ENCODE measurements at regions not wholly inside any gene's neighbourhood (a gene's known extent, or its start where the extent isn't known, plus 50 kb on each side); places are given as distances from the start of the nearest gene placed in this dataset.

- DNase-seq (ENCODE audit: extremely low read depth in 1 of 2, low read depth in 1 of 2) = peak in 1 of 2 donors; percentile 3
These were observed 545.2 kb downstream of the C4orf33 start for GRCh38 chr4:129641179-129641578.

GRCh38 chr4:129645461-129645860 lies 549.5 kb downstream of the C4orf33 start:
- DNase-seq (ENCODE audit: extremely low read depth in 1 of 2, low read depth in 1 of 2) = no peak

DNA sequence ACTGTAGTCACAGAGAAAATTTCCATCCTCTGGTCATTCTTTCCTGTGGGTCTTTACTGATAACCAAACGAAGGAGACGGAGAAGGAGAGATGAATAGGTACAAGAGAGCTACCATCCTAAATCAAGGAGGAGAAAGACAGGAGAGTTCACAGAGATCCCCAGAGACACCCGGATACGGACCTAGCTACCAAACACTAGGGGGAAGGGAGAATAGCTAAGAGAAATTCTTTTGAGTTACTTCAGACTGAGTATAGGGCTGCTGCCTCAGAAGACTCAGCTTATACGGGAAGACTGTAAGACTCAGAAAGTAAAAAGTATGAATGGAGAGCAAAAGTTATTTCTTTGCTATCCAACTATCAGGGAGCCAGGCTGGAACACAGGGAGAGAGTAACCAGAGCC lies 572.1 kb downstream of the C4orf33 start:
- no peak for DNase-seq (ENCODE audit: extremely low read depth in 1 of 2, low read depth in 1 of 2)

DNA sequence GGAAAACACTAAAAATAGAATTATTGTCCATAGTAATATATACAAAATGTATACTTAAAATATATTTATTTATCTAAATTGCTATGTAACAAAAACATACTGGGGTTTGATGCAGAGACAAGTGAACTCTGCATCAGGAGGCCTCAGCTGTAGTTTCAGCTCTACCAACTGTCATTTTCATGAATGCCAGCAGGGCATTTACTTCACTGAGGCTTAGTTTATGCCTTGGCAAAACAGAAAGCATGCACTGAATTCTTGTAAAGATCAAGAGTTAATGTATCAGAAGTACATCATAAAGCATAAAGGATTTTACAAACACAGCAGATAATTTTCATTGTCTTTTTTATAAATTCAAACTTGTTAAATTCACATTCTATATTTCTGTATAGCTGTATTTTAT lies 577.0 kb downstream of the C4orf33 start:
- DNase-seq (ENCODE audit: extremely low read depth in 1 of 2, low read depth in 1 of 2) = no peak

DNA sequence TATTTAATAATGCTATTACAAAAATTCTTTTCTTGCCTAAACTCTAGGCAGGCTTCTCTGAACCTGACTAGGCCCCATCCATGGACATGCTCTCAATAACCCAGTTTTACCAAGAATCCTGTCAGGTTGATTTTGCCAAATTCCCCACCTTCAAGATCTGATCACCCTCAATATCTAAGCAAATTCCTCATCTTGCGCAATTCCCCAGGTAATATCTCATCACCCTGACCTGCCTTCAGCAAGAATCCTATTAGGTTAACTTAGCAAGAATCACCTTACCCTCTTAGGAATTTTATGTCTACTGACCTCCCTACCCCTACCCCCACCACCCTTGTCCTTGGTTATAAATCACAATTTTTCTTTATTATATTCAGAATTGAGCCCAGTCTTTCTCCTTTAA lies 579.1 kb downstream of the C4orf33 start:
- DNase-seq (ENCODE audit: extremely low read depth in 1 of 2, low read depth in 1 of 2) = no peak

DNA sequence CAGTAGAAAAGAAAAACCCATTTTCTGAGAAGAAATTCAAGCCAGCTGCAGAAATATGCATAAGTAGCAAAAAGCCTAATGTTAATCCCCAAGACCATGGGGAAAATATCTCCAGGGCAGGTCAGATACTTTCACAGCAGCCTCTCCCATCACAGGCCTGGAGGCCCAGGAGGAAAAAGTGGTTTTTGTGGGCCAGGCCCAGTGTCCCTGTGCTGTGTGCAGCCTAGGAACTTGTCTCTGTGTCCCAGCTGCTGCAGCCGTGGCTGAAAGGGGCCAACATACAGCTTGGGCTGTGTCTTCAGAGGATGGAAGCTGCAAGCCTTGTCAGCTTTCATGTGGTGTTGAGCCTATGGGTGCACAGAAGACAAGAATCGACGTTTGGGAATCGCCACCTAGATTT lies 581.0 kb downstream of the C4orf33 start:
- DNase-seq (ENCODE audit: extremely low read depth in 1 of 2, low read depth in 1 of 2) = no peak

- no peak for DNase-seq (ENCODE audit: extremely low read depth in 1 of 2, low read depth in 1 of 2)
These were observed 586.6 kb downstream of the C4orf33 start for GRCh38 chr4:129682586-129682985.

- no peak for DNase-seq (ENCODE audit: extremely low read depth in 1 of 2, low read depth in 1 of 2)
These were observed 612.0 kb downstream of the C4orf33 start for GRCh38 chr4:129707949-129708348.

DNA sequence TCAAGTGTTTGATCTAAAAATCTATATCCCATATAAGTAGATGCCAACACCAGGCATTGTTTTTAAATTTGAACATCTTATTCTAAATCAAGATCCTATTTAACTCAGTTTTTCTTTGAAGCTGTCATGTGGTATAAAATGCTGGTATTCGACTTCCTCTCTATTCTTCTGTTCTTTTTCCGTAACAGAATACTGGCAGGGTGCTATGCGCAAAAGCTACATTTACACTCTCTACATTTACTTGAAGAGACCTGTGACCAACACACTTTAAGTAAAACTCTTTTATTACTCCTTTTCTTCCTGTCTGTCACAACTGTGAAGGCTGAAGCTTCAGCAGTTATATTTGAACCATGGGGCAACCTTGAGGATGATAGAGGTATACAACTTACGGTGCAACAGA lies 612.8 kb downstream of the C4orf33 start:
- no peak for DNase-seq (ENCODE audit: extremely low read depth in 1 of 2, low read depth in 1 of 2)

DNA sequence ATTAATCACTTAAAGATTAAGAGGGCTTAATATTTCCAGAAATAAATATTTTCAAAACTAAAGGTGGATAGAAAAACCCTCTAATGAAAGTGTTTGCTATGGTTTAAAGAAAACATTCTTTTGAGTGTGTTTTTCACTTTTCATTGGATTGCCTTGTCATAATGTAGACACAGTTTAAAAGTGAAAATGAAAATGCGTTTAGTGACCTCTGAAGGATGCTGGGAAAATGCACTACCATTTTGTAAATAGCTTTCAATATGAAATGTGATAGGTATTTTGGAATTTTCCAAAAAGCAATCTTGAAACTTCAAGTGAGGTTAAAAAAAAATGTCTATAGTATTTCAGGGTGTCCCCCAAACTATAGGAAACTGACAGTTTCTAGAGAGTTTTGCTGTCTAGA lies 642.2 kb downstream of the C4orf33 start:
- no peak for DNase-seq (ENCODE audit: extremely low read depth in 1 of 2, low read depth in 1 of 2)

DNA sequence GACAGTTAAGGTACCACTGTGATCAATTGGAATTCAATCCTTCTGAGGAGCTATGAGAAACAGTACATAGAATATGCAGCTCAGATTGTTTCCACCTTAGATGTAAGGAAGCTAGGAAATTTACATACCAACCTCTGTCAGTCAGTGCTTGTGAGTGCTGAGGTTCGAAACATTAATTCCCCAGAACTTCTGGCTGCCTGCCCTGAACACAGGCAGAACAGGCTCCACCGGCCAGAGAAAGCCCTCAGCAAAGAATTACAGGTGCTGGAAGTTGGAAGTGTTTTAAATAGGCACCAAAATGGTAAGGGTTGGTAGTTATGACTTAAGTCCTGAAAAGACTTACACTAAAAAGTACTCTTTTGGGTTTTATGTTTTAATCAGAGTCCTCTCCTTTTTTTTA lies 651.8 kb downstream of the C4orf33 start:
- DNase-seq (ENCODE audit: extremely low read depth in 1 of 2, low read depth in 1 of 2) = no peak

- no peak for DNase-seq (ENCODE audit: extremely low read depth in 1 of 2, low read depth in 1 of 2)
These were observed 653.0 kb downstream of the C4orf33 start for GRCh38 chr4:129748991-129749390.

DNA sequence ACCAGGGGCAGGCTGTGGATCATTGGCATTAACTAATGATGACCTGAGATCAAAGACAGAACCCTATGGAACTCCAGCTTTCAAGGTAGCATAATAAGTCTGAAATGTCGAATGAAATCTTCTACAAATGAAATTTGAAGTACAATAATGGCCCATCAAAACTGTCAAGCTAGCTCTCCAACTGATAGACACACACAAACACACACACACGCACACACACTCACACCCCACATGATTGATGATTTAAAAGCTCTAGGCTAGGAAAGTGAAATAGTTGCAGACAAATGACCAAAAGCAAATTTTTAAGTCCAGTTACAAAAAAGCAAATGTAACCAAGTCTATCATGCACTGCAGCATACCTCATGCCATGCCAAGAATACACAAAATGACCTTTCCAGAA lies 655.7 kb downstream of the C4orf33 start:
- no peak for DNase-seq (ENCODE audit: extremely low read depth in 1 of 2, low read depth in 1 of 2)

- DNase-seq (ENCODE audit: extremely low read depth in 1 of 2, low read depth in 1 of 2) = no peak
These were observed 687.6 kb downstream of the C4orf33 start for GRCh38 chr4:129783596-129783995.

- no peak for DNase-seq (ENCODE audit: extremely low read depth in 1 of 2, low read depth in 1 of 2)
These were observed 692.5 kb downstream of the C4orf33 start for GRCh38 chr4:129788486-129788885.

DNA sequence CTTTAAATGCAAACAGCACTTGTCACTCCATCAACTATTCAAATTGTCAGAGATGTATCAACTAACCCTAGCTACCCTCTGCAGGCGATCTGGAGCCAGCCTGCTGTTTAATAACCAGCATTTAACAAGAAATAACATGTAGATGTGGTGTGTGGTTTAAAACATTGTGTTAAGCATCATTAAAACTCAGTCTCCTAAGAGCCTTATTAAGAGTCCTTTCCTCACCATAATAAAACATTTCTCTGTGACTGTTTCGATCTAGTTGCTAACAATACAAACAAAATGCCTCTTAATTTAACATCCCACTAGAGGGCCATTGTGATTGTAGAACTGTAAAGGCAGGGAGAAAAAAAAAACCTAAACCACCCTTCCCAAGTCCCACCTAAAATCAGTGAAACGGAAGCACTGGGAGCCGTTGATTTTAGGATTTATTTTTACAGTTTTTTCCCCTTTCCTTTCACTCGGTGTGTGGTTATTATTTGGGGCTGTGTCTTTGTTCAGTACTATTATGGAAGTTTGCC lies 708.6 kb downstream of the C4orf33 start:
- no peak for DNase-seq (ENCODE audit: extremely low read depth in 1 of 2, low read depth in 1 of 2)

DNA sequence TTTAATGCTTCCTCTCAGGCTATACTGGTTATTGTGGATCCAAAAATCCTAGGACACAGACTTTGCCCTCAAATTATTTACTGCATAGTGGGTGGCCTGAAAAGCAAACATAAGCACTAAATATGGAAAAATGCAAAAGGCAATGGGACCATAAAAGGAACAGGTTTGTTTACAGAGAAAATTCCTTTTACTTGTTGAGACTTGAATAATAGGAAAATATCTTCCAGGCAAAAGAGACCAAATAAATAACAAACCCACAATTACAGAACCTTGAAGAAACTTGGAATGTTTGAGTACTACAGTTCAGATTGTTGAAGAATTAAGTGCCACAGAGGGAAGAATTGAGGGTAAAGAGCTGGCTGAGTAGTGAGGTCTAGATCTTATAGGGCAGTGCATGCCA lies 711.0 kb downstream of the C4orf33 start:
- DNase-seq (ENCODE audit: extremely low read depth in 1 of 2, low read depth in 1 of 2) = no peak

GRCh38 chr4:129808242-129808641 lies 712.3 kb downstream of the C4orf33 start:
- no peak for DNase-seq (ENCODE audit: extremely low read depth in 1 of 2, low read depth in 1 of 2)

DNA sequence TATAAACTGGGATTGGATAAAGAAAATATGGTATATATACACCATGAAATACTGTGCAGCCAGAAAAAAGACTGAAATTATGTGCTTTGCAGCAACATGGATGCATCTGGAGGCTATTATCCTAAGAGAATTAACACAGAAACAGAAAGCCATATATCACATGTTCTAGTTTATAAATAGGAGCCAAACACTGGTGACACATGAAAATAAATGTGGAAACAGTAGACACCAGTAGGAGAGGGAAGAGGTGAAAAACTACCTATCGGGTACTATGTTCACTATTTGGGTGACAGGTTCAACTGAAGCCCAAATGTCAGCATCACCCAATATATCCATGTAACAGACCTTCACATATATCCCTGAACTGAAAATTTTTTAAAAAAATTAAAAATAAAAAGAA lies 725.1 kb downstream of the C4orf33 start:
- no peak for DNase-seq (ENCODE audit: extremely low read depth in 1 of 2, low read depth in 1 of 2)

DNA sequence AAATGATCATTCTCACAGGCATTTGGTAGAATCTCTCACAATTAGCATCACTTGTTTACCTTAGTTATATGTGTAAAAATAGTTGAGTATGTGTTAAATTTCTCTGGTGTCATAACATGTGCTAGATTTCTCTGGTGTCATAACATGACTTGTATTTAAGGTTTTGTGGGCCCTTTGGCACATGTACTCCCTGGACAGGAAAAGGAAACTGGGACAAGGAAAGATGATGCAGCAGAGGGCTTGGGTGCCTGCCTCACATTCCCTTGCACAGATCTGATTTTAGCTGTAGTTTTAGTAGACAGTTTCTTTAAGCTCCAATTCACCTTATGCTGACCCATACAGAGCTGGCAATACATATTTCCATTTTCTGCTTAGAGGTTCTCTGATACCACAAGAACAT lies 726.0 kb downstream of the C4orf33 start:
- DNase-seq (ENCODE audit: extremely low read depth in 1 of 2, low read depth in 1 of 2) = no peak

- DNase-seq (ENCODE audit: extremely low read depth in 1 of 2, low read depth in 1 of 2) = no peak
These were observed 726.7 kb downstream of the C4orf33 start for GRCh38 chr4:129822701-129823100.

DNA sequence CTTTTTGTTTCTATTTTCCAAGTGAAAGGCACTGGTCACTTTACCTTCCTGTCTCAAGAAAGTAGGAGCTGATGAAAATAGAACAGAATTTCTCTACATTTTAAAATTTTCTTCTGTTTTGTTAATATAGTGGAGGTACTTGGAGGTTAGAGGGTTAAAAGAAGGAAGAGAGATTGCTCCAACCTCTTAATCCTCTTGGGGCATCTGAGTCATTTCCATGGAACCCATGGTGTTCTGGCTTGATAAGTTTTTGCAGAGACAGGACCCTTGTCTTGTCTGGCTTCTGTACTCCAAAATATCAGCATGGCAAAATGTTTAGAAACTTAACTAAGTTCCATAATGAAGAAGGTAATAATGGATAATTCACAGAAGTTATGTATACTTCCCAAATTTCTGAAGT lies 727.2 kb downstream of the C4orf33 start:
- no peak for DNase-seq (ENCODE audit: extremely low read depth in 1 of 2, low read depth in 1 of 2)

- DNase-seq (ENCODE audit: extremely low read depth in 1 of 2, low read depth in 1 of 2) = no peak
These were observed 733.4 kb downstream of the C4orf33 start for GRCh38 chr4:129829373-129829772.

- DNase-seq (ENCODE audit: extremely low read depth in 1 of 2, low read depth in 1 of 2) = no peak
These were observed 743.7 kb downstream of the C4orf33 start for GRCh38 chr4:129839687-129840086.

Data from activated CD8-positive, alpha-beta memory T cell treated with anti-CD3 and anti-CD28 coated beads for 1 hour (primary cell).